ENCODE measurements at regions not wholly inside any gene's neighbourhood (a gene's known extent, or its start where the extent isn't known, plus 50 kb on each side); places are given as distances from the start of the nearest gene placed in this dataset.
"Not testable (repeated sequence)": the region's sequence is repeated elsewhere in the genome, so short reads cannot be mapped to it uniquely, and the experiment has no call there.

DNA sequence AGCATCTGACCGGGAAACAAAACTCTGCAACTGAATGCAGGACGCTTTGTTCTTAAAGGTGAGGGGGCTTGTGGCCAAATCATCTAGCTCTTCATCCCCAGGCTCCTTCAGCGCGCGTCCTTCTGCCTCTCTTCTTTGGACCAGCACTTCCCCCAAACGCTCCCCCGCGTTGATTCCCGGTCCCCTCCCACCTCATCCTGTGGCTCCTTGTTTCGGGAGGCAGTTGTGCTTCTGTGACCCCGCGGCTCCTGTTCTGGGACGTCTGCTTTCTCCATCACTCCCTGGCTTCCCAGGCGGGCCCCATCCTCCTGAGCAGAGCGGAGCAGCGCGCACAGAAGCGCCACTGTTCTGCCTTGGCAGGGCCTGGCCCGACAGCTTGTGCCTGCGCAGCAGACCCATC is 109.7 kb upstream of the ZNG1E start:
- DNase-seq; H3K36me3 ChIP-seq; H3K4me1 ChIP-seq; H3K4me3 ChIP-seq; H3K27ac ChIP-seq; H3K27me3 ChIP-seq; H3K9me3 ChIP-seq; intact Hi-C loops (cut with DNase I; ENCODE audit: low total_unique reads); in situ Hi-C loops (cut with MboI; ENCODE audit: low pct_ligation_motif_present in 1 of 4, low pct_unique_long_range_greater_than_20kb in 1 of 4, low sequenced_read_pairs in 3 of 4): not testable (repeated sequence)
- 69% methylated on average over 13 of the region's 20 CpGs; no CpG with 5 or more reads in 1 of the 2 donors for WGBS, 2 donors (ENCODE audit: low coverage in 1 of 2)

DNA sequence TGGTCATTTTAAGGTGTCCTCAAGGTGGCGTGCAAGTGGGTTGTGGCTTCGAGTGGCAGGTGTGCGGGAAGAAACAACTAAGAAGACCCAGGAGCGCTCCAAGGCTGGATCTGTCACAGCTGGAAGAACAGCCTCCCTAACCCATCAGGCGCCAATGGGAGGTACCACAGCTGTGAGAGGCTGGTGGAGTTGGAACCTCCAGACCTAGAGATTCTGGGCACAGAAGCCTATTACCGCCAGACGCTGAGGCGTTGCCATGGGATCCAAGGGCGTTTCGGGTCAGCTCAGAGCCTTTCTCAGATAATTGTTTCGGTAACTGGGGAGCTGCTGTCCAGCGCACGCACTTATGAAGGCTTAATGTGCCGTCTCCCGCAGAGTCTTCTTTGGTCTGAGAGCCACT is 156.7 kb upstream of the ZNG1E start:
- DNase-seq; in situ Hi-C loops (cut with MboI; ENCODE audit: low pct_ligation_motif_present in 1 of 4, low pct_unique_long_range_greater_than_20kb in 1 of 4, low sequenced_read_pairs in 3 of 4); H3K27ac ChIP-seq; intact Hi-C loops (cut with DNase I; ENCODE audit: low total_unique reads); H3K36me3 ChIP-seq; H3K27me3 ChIP-seq; H3K4me3 ChIP-seq; H3K9me3 ChIP-seq; H3K4me1 ChIP-seq: not testable (repeated sequence)
- 58% methylated on average over 2 of the region's 15 CpGs; no CpG with 5 or more reads in 1 of the 2 donors for WGBS, 2 donors (ENCODE audit: low coverage in 1 of 2)

DNA sequence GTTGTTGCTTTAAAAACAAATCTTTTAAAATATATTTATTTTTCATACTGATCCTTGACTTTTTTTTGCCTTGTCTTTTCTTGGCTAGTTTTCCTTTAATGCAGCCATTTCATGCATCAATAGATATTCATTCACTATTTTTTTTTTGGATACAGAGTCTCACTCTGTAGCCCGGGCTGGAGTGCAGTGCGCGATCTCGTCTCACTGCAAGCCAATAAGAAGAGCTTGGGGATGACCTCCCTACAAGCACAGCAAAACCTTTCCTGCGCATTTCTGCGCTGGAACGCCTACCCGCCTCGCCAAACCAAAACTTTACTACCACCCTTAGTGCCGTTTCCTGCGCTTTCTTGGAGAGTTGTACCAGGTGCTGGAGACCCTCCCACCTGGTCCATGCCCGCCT is 161.3 kb upstream of the ZNG1E start:
- WGBS, 2 donors (ENCODE audit: low coverage in 1 of 2), result 93 to 97% methylated on average over 11 to 12 of the region's 12 CpGs
- H3K4me1 ChIP-seq; H3K4me3 ChIP-seq; H3K36me3 ChIP-seq; in situ Hi-C loops (cut with MboI; ENCODE audit: low pct_ligation_motif_present in 1 of 4, low pct_unique_long_range_greater_than_20kb in 1 of 4, low sequenced_read_pairs in 3 of 4); H3K27me3 ChIP-seq; intact Hi-C loops (cut with DNase I; ENCODE audit: low total_unique reads); DNase-seq; H3K9me3 ChIP-seq; H3K27ac ChIP-seq: not testable (repeated sequence)

DNA sequence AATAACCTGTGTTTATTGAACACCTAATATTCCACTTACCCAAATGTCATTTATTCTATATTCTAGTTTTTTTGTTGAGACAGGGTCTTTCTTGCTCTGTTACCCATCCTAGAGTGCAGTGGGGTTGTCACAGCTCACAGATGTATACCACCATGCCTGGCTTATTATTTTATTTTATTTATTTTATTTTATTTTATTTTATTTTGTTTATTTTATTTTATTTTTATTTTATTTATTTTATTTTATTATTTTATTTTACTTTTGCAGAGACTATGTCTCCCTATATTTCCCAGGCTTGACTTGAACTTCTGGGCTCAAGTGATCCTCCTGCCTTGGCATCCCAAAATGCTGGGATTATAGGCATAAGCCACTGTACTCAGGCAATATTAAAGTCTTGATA is 167.8 kb upstream of the ZNG1E start:
- H3K4me3 ChIP-seq; H3K9me3 ChIP-seq; intact Hi-C loops (cut with DNase I; ENCODE audit: low total_unique reads); H3K27ac ChIP-seq; H3K27me3 ChIP-seq; H3K4me1 ChIP-seq; DNase-seq; in situ Hi-C loops (cut with MboI; ENCODE audit: low pct_ligation_motif_present in 1 of 4, low pct_unique_long_range_greater_than_20kb in 1 of 4, low sequenced_read_pairs in 3 of 4); H3K36me3 ChIP-seq: not testable (repeated sequence)

DNA sequence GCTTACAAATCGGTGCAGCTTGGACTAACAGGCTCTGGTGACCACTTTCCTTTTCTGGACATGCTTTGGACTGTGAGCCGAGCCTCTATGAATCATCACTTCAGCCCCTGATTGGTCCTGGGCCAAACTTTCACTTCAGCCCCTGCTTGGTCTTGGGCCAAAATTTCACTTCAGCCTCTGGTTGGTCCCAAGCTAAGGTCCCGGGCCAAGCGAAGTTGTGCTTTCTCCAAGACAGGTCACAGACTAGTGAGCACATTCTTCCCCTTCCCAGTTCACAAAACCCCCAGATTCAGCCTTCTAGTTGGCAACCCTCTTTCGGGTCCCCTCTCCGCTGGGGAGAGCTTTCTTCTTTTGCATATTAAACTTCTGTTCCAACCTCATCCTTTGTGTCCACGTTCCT is 171.0 kb upstream of the ZNG1E start:
- in situ Hi-C loops (cut with MboI; ENCODE audit: low pct_ligation_motif_present in 1 of 4, low pct_unique_long_range_greater_than_20kb in 1 of 4, low sequenced_read_pairs in 3 of 4); H3K9me3 ChIP-seq; intact Hi-C loops (cut with DNase I; ENCODE audit: low total_unique reads); H3K4me1 ChIP-seq; H3K4me3 ChIP-seq; H3K27me3 ChIP-seq; DNase-seq; H3K36me3 ChIP-seq; H3K27ac ChIP-seq: not testable (repeated sequence)
- 76% methylated on average over 6 of the region's 7 CpGs; no CpG with 5 or more reads in 1 of the 2 donors for WGBS, 2 donors (ENCODE audit: low coverage in 1 of 2)

DNA sequence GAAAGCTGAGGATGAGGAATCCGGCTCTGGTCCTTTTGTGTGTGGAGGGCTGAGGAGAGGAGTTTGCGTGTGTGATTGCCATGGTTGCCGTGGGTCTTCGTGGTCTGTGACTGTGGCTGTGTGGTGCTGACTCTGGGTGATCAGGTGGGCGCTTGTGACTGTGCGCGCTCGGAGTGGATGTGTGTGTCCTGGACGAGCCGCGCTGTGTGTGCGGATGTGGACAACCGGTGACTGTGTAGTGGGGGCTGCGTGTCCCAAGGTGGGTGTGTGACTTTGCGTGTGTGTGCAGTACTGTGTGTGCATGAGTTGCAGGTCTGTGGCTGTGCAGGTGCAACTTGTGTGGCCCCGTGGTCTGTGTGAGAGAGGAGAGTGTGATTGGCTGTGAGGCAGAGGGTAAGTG is 172.0 kb upstream of the ZNG1E start:
- H3K4me3 ChIP-seq; intact Hi-C loops (cut with DNase I; ENCODE audit: low total_unique reads); DNase-seq; in situ Hi-C loops (cut with MboI; ENCODE audit: low pct_ligation_motif_present in 1 of 4, low pct_unique_long_range_greater_than_20kb in 1 of 4, low sequenced_read_pairs in 3 of 4); H3K4me1 ChIP-seq; H3K27ac ChIP-seq; H3K9me3 ChIP-seq; H3K27me3 ChIP-seq; H3K36me3 ChIP-seq: not testable (repeated sequence)
- 73 to 94% methylated on average over 3 to 14 of the region's 16 CpGs for WGBS, 2 donors (ENCODE audit: low coverage in 1 of 2)

DNA sequence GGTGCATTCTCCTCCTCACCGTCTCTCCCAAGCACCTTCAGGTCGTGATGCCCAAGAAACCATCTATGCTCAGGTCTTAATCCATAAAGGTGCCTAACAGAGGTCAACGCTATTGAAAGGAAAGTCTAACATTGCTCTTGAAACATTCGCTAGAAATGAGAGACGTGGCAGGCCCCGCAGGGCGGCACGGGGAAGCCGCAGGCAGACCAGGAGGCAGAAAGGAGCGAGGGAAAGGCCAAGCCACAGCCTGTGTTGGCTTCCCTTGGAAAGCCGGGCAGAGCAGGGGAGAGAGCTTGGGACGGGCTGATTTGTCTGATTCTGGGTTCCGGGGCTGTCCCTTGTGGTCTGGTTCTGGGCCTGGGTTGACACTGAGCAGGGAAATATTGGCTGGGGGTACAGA is 192.8 kb upstream of the ZNG1E start:
- H3K9me3 ChIP-seq; in situ Hi-C loops (cut with MboI; ENCODE audit: low pct_ligation_motif_present in 1 of 4, low pct_unique_long_range_greater_than_20kb in 1 of 4, low sequenced_read_pairs in 3 of 4); H3K4me1 ChIP-seq; H3K4me3 ChIP-seq; DNase-seq; intact Hi-C loops (cut with DNase I; ENCODE audit: low total_unique reads); H3K27me3 ChIP-seq; H3K27ac ChIP-seq; H3K36me3 ChIP-seq: not testable (repeated sequence)
- WGBS, 2 donors (ENCODE audit: low coverage in 1 of 2), result 81 to 100% methylated on average over 1 to 13 of the region's 13 CpGs

DNA sequence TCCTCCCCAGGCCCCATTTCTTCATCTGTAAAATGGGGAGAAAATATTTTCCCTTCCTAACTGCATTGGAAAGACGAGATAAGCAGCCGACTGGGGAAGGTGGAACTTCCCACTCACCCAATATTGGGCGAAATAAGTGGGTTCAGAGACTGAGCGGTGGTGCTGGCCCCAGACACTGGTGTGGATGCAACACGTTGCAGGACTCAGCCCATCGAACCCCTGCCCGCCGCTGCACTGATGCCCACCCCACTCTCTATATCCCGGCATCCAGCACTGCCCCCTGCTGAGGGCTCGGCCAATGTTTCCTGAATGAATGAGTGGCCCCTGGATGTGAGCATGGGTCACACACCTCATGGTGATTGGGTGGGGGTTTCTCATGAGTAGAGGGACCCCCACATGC is 194.4 kb upstream of the ZNG1E start:
- DNase-seq; H3K36me3 ChIP-seq; H3K27ac ChIP-seq; H3K27me3 ChIP-seq; in situ Hi-C loops (cut with MboI; ENCODE audit: low pct_ligation_motif_present in 1 of 4, low pct_unique_long_range_greater_than_20kb in 1 of 4, low sequenced_read_pairs in 3 of 4); H3K4me3 ChIP-seq; H3K9me3 ChIP-seq; intact Hi-C loops (cut with DNase I; ENCODE audit: low total_unique reads); H3K4me1 ChIP-seq: not testable (repeated sequence)
- WGBS, 2 donors (ENCODE audit: low coverage in 1 of 2), result 88 to 100% methylated on average over 1 to 10 of the region's 10 CpGs

DNA sequence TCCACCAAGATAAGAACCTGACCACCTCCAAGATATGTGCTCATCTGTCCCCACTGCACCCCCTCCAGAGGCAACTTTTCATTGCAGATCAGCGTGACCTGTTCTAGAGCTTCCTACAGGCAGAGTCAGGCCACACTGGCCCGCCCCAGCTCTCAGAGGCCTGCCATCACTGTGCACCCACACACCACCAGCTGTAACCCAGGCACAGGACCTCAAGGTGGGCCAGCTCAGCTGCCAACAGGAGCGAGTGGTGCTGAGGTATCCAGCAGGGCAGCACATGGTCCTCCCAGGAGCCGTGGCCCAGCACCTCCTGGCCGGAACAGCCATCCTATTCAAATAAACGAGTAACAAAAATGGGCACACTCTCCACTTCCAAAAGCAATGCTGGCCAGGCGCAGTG is 189.9 kb upstream of the FOXD4L5 start:
- in situ Hi-C loops (cut with MboI; ENCODE audit: low pct_ligation_motif_present in 1 of 4, low pct_unique_long_range_greater_than_20kb in 1 of 4, low sequenced_read_pairs in 3 of 4); intact Hi-C loops (cut with DNase I; ENCODE audit: low total_unique reads): not testable (repeated sequence)
- 84% methylated on average over 7 of the region's 7 CpGs; no CpG with 5 or more reads in 1 of the 2 donors for WGBS, 2 donors (ENCODE audit: low coverage in 1 of 2)

DNA sequence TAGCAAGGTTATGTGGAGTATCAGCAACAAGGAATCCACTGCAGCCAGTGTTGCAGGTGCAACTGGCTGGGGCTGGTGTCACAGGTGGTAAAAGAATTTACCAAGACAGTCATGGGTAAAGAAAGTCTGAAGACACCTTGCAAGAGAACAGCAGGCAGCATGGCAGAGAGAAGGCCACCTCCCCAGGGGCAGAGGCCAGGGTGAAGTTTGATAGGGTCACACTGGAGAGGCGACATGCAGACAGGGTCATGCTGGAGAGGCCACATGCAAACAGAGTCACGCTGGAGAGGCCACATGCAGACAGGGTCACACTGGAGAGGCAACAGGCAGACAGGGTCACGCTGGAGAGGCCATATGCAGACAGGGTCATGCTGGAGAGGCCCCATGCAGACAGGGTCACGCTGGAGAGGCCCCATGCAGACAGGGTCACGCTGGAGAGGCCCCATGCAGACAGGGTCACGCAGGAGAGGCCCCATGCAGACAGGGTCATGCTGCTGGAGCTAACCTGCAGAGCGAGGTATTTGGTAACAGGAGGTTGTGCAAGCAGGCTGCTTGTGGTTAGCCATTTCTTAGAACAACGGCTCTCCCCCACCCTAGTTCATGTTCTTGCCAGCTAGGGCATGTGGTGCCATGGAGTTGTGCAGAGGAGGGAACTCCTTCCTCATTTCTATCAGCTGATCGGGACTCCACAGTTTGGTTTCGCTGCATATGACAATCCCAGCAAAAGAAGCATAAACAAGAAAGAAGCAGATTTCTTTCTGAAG is 188.2 kb upstream of the FOXD4L5 start:
- H3K9me3 ChIP-seq; H3K27ac ChIP-seq; H3K27me3 ChIP-seq; intact Hi-C loops (cut with DNase I; ENCODE audit: low total_unique reads); H3K4me1 ChIP-seq; in situ Hi-C loops (cut with MboI; ENCODE audit: low pct_ligation_motif_present in 1 of 4, low pct_unique_long_range_greater_than_20kb in 1 of 4, low sequenced_read_pairs in 3 of 4); H3K36me3 ChIP-seq; H3K4me3 ChIP-seq; DNase-seq: not testable (repeated sequence)
- WGBS, 2 donors (ENCODE audit: low coverage in 1 of 2), result 62 to 69% methylated on average over 3 to 10 of the region's 10 CpGs

More for the DNA sequence above, 189.9 kb upstream of the FOXD4L5 start:
- not testable (repeated sequence) for H3K27me3 ChIP-seq, DNase-seq, H3K9me3 ChIP-seq, H3K4me3 ChIP-seq, H3K27ac ChIP-seq, H3K4me1 ChIP-seq, H3K36me3 ChIP-seq

DNA sequence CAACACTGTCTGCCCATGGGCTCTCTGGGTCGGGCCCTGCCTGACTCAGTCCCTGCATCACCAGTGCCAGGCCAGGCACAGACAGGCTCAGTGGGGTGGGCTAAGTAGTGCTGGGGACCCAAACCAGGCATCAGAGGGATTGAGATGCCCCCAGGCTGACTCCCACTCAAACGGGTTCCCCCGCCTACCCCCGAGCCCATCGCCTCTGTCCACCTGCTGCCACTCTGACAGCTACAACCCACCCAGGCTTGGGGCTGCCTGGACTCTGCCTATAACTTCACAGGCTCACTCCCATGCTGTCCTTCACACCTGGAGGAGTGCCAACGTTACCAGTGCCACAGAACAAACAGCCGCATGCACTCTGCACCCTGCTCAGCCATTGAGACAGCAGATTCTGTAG is 186.1 kb upstream of the FOXD4L5 start:
- DNase-seq; H3K27me3 ChIP-seq; H3K9me3 ChIP-seq; intact Hi-C loops (cut with DNase I; ENCODE audit: low total_unique reads); in situ Hi-C loops (cut with MboI; ENCODE audit: low pct_ligation_motif_present in 1 of 4, low pct_unique_long_range_greater_than_20kb in 1 of 4, low sequenced_read_pairs in 3 of 4); H3K4me3 ChIP-seq; H3K27ac ChIP-seq; H3K4me1 ChIP-seq; H3K36me3 ChIP-seq: not testable (repeated sequence)
- 81% methylated on average over 7 of the region's 7 CpGs; no CpG with 5 or more reads in 1 of the 2 donors for WGBS, 2 donors (ENCODE audit: low coverage in 1 of 2)
